MCF 10A (cell line): ENCODE measurements at regions not wholly inside any gene's neighbourhood (a gene's known extent, or its start where the extent isn't known, plus 50 kb on each side); places are given as distances from the start of the nearest gene placed in this dataset.
"Not testable (repeated sequence)": the region's sequence is repeated elsewhere in the genome, so short reads cannot be mapped to it uniquely, and the experiment has no call there.

Source experiments
- BruUV-seq: library from RNA; stranded (reverse); fragments of 400-500 nt; replicated peaks from 2 replicates; lab custom pipeline; 2021; lab: Mats Ljungman, UMichigan
- CTCF ChIA-PET: fragments of 300-600 bp; sonication (Branson Sonifier 250); formaldehyde crosslinking; extraction: SDS; loops from one replicate; lab custom pipeline; 2021; ENCODE audit warnings: antibody characterized with exemption, inconsistent platforms; lab: Yijun Ruan, JAX
- POLR2A ChIA-PET: fragments of 300-600, 350-650 bp; sonication (Branson Sonifier 250); formaldehyde crosslinking; extraction: SDS; loops from one replicate; lab custom pipeline; 2020; ENCODE audit warnings: antibody characterized with exemption, inconsistent platforms; lab: Yijun Ruan, JAX
- DNase-seq: peaks from one replicate; pipeline ENCODE4 v3.0.0-alpha.2; 2018; ENCODE audit not compliant: unreplicated experiment
- H3K27ac Mint-ChIP-seq: one replicate; pipeline ENCODE4 v1.8.0; 2022; ENCODE audit warnings: mild to moderate bottlenecking, low read depth, mixed read lengths; ENCODE audit not compliant: unreplicated experiment
- H3K27me3 Mint-ChIP-seq: one replicate; pipeline ENCODE4 v1.8.0; 2022; ENCODE audit warnings: mixed read lengths; ENCODE audit not compliant: insufficient read depth, unreplicated experiment
- H3K36me3 Mint-ChIP-seq: one replicate; pipeline ENCODE4 v1.8.0; 2022; ENCODE audit warnings: mild to moderate bottlenecking, moderate library complexity, mixed read lengths; ENCODE audit not compliant: insufficient read depth, unreplicated experiment
- H3K4me1 Mint-ChIP-seq: one replicate; pipeline ENCODE4 v1.8.0; 2022; ENCODE audit warnings: mixed read lengths; ENCODE audit not compliant: insufficient read depth, unreplicated experiment
- H3K4me3 Mint-ChIP-seq: one replicate; pipeline ENCODE4 v1.8.0; 2022; ENCODE audit warnings: mild to moderate bottlenecking, moderate library complexity, mixed read lengths; ENCODE audit not compliant: unreplicated experiment
- H3K9me3 Mint-ChIP-seq: one replicate; pipeline ENCODE4 v1.8.0; 2022; ENCODE audit warnings: mixed read lengths; ENCODE audit not compliant: unreplicated experiment
- intact Hi-C: fragments of 100-400 bp; cut with micrococcal nuclease; formaldehyde crosslinking; loops from 2 replicates; pipeline ENCODE4 v1.14.1; 2022
- TF ChIP-seq, protein P1 (sequence below): fragments of 200-600 bp; IDR thresholded peaks from one replicate; pipeline ENCODE4 v1.8.0; 2022; ENCODE audit warnings: antibody characterized with exemption, mild to moderate bottlenecking; ENCODE audit not compliant: unreplicated experiment

DNA sequence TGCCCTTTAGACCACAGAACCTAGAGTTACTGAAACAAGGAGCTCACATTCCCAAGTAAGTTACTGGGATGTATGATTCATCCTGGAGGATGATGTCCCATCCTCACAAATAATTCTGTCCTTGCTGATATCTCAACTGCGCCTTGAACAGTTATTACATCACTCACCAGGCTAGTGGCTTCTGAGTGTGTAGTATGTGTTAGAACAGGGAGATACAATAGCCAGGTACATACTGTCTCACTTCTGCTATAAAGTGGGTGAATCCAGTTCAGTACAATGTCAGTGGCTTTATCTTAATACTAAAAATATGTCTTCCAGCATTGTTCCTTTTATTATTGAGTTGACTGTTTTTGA is 483.2 kb upstream of the FRG2C start:
- CTCF ChIA-PET, result interaction anchor here (1.0 to 2.2 kb wide), 2 partner anchors 11 to 23 kb away, joined by 3 to 8 read pairs; no protein-coding TSS in a partner anchor
- intact Hi-C loops, result no loop called here

DNA sequence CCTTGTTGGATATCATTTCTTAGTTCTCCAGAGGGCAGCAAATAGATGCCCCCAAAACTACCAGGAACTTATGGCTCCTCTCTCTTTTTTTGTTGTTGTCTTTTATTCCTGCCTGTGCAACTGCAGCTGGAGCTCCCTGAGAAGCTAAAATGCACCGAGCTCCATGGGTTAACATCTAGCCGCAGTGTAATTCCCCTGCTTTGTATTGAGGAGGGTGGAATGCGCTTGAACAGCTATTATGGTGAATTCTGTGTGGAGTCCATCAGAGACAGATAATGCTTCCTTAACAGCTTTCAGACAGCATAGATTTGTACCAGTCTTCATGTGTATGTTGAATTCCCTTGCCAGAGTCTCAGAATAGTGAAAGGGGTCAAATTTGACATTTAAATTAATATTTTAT is 475.2 kb upstream of the FRG2C start:
- H3K4me3 Mint-ChIP-seq, result no peak overlapping the region
- H3K27ac Mint-ChIP-seq, result no peak overlapping the region
- H3K27me3 Mint-ChIP-seq, result no peaks in the 10 kb centered on the region
- no peak for DNase-seq
- POLR2A ChIA-PET, result no interaction called here
- no peaks in the 10 kb centered on the region for H3K9me3 Mint-ChIP-seq
- intact Hi-C loops, result no loop called here
- H3K36me3 Mint-ChIP-seq, result no peaks in the 10 kb centered on the region
- no TSS peak for BruUV-seq
- no peaks in the 10 kb centered on the region for H3K4me1 Mint-ChIP-seq
- TF ChIP-seq, protein P1, sequence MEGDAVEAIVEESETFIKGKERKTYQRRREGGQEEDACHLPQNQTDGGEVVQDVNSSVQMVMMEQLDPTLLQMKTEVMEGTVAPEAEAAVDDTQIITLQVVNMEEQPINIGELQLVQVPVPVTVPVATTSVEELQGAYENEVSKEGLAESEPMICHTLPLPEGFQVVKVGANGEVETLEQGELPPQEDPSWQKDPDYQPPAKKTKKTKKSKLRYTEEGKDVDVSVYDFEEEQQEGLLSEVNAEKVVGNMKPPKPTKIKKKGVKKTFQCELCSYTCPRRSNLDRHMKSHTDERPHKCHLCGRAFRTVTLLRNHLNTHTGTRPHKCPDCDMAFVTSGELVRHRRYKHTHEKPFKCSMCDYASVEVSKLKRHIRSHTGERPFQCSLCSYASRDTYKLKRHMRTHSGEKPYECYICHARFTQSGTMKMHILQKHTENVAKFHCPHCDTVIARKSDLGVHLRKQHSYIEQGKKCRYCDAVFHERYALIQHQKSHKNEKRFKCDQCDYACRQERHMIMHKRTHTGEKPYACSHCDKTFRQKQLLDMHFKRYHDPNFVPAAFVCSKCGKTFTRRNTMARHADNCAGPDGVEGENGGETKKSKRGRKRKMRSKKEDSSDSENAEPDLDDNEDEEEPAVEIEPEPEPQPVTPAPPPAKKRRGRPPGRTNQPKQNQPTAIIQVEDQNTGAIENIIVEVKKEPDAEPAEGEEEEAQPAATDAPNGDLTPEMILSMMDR, result no peak
- CTCF ChIA-PET, result interaction anchor here (0.7 to 1.9 kb wide), 3 partner anchors 17 to 1328 kb away, joined by 3 to 7 read pairs (median 5); no protein-coding TSS in a partner anchor

More for the DNA sequence above, 483.2 kb upstream of the FRG2C start:
- H3K4me3 Mint-ChIP-seq, result no peak overlapping the region
- H3K4me1 Mint-ChIP-seq, result no peaks in the 10 kb centered on the region
- no peaks in the 10 kb centered on the region for H3K36me3 Mint-ChIP-seq
- no TSS peak for BruUV-seq
- POLR2A ChIA-PET, result no interaction called here
- peaks cover 13% of the 10 kb centered on the region for H3K27me3 Mint-ChIP-seq
- TF ChIP-seq, protein P1, result no peak
- no peaks in the 10 kb centered on the region for H3K9me3 Mint-ChIP-seq
- no peak overlapping the region for H3K27ac Mint-ChIP-seq
- DNase-seq, result peak; percentile 5

DNA sequence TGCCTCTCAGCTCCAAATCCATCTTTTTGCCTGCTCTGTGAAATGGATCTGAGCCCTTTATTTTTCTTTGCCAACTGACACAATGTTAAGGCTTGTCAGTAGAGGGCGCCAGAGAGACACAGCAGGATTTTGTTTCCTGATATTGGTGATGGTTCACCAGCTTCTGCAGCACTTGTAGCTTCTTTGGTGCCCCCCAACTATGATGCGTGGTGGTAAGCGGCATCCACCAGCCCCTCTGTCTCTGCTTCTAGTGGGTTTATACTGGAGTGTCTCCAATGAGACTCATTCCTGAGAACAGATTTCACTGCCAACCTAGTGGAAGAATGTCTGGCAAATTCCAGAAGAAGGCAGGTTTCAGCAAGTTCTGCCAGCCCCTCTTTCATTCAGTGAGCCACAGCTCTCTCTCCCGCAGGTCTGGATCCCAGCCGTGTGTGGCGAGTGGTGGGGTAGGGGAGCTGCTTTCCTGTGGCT is 471.9 kb upstream of the FRG2C start:
- POLR2A ChIA-PET, result interaction anchor here (0.7 kb wide), 1 partner anchor 59 kb away, joined by 3 read pairs; no protein-coding TSS in a partner anchor
- TF ChIP-seq, protein P1, result peak; percentile 69
- H3K27ac Mint-ChIP-seq, result no peak overlapping the region
- intact Hi-C loops, result loop anchor here (1.0 kb wide), 2 partner anchors 237 to 451 kb away; no protein-coding TSS in a partner anchor
- H3K36me3 Mint-ChIP-seq, result no peaks in the 10 kb centered on the region
- no peak overlapping the region for H3K4me3 Mint-ChIP-seq
- H3K4me1 Mint-ChIP-seq, result no peaks in the 10 kb centered on the region
- peak; percentile 62 for DNase-seq
- peaks cover 12% of the 10 kb centered on the region for H3K9me3 Mint-ChIP-seq
- H3K27me3 Mint-ChIP-seq, result no peaks in the 10 kb centered on the region
- BruUV-seq, result no TSS peak
- CTCF ChIA-PET, result interaction anchor here (0.6 to 1.8 kb wide), 16 partner anchors 9 to 1330 kb away, joined by 3 to 9 read pairs (median 4); no protein-coding TSS in a partner anchor

DNA sequence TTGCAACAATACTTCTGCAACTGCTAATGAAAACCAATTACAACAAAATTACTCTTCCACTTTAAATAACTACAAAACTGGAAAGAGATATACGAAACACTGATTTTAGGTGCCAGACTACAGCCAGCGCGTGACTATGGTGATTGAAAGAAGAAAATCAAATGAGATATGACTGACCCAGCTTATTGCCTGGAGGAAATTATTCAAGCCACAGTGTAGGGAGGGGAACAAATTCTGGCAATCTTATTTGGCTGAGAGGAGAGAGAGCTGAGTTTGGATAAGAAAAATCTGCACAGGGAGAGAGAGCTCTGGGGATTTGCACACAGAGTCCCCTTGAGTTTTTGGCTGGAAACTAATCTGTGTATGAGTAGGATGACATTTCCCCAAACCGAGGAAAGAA is 470.3 kb upstream of the FRG2C start:
- ChIA-PET CTCF (interaction anchor here (0.5 to 0.6 kb wide), 2 partner anchors 273 to 943 kb away, joined by 3 to 5 read pairs; no protein-coding TSS in a partner anchor), POLR2A (no interaction called here)
- no peak for DNase-seq
- H3K36me3 Mint-ChIP-seq, result no peaks in the 10 kb centered on the region
- H3K27me3 Mint-ChIP-seq, result no peaks in the 10 kb centered on the region
- H3K4me1 Mint-ChIP-seq, result no peaks in the 10 kb centered on the region
- H3K9me3 Mint-ChIP-seq, result peaks cover 12% of the 10 kb centered on the region
- intact Hi-C loops, result no loop called here
- BruUV-seq, result no TSS peak
- TF ChIP-seq, protein P1, result no peak
- H3K4me3 Mint-ChIP-seq, result no peak overlapping the region
- H3K27ac Mint-ChIP-seq, result no peak overlapping the region

DNA sequence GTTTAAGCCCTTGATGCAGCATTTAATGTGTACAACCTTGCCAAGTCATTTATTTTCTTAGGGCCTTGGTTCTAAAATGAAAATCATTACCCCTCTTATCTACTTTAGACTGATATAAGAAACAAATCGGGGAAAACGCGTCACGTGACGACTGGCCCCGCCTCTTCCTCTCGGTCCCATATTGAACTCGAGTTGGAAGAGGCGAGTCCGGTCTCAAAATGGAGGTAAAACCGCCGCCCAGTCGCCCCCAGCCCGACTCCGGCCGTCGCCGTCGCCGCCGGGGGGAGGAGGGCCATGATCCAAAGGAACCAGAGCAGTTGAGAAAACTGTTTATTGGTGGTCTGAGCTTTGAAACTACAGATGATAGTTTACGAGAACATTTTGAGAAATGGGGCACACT is 449.8 kb upstream of the FRG2C start:
- CTCF ChIA-PET, intact Hi-C loops, DNase-seq, POLR2A ChIA-PET, H3K27ac Mint-ChIP-seq, H3K4me1 Mint-ChIP-seq, BruUV-seq, H3K4me3 Mint-ChIP-seq, H3K27me3 Mint-ChIP-seq, H3K36me3 Mint-ChIP-seq: not testable (repeated sequence)
- peaks cover 24% of the 10 kb centered on the region for H3K9me3 Mint-ChIP-seq
